HG02678 (cell line): ENCODE measurements at regions not wholly inside any gene's neighbourhood (a gene's known extent, or its start where the extent isn't known, plus 50 kb on each side); places are given as distances from the start of the nearest gene placed in this dataset.

Experiments used
- ATAC-seq: cut with Tn5 transposase; IDR thresholded peaks from one replicate; pipeline ENCODE4 v1.9.1; 2021; ENCODE audit warnings: mild to moderate bottlenecking, moderate library complexity; ENCODE audit not compliant: unreplicated experiment

- ATAC-seq: no peak
Observed at GRCh38 chr17:83144421-83145357, 65.3 kb downstream of the METRNL start.

GRCh38 chr17:83145358-83145738 is 65.9 kb downstream of the METRNL start:
- ATAC-seq: no peak

GRCh38 chr17:83145831-83146230 is 66.4 kb downstream of the METRNL start:
- no peak for ATAC-seq

- no peak for ATAC-seq
Observed at GRCh38 chr17:83146347-83146746, 66.9 kb downstream of the METRNL start.

- no peak for ATAC-seq
Observed at GRCh38 chr17:83147280-83147679, 67.9 kb downstream of the METRNL start.

GRCh38 chr17:83148317-83149028 is 69.1 kb downstream of the METRNL start:
- ATAC-seq: no peak

- ATAC-seq: no peak
Observed at GRCh38 chr17:83149029-83149725, 69.8 kb downstream of the METRNL start.

GRCh38 chr17:83149761-83150251 is 70.4 kb downstream of the METRNL start:
- ATAC-seq: no peak

GRCh38 chr17:83150369-83151055 is 71.1 kb downstream of the METRNL start:
- ATAC-seq: no peak

GRCh38 chr17:83151056-83151441 is 71.6 kb downstream of the METRNL start:
- no peak for ATAC-seq

GRCh38 chr17:83151442-83152226 is 72.2 kb downstream of the METRNL start:
- no peak for ATAC-seq

GRCh38 chr17:83152227-83152744 is 72.9 kb downstream of the METRNL start:
- no peak for ATAC-seq

- ATAC-seq: no peak
Observed at GRCh38 chr17:83152745-83153611, 73.6 kb downstream of the METRNL start.

GRCh38 chr17:83153681-83154310 is 74.4 kb downstream of the METRNL start:
- no peak for ATAC-seq

- no peak for ATAC-seq
Observed at GRCh38 chr17:83154311-83155127, 75.1 kb downstream of the METRNL start.

- ATAC-seq: no peak
Observed at GRCh38 chr17:83155128-83156121, 76.0 kb downstream of the METRNL start.
